HG02938 (cell line): ENCODE measurements at regions not wholly inside any gene's neighbourhood (a gene's known extent, or its start where the extent isn't known, plus 50 kb on each side); places are given as distances from the start of the nearest gene placed in this dataset.
A peak's percentile ranks its signal among the peaks of the same experiment; 100 is the strongest.

ENCODE experiments used
- ATAC-seq: cut with Tn5 transposase; IDR thresholded peaks from one replicate; pipeline ENCODE4 v1.9.1; 2021; ENCODE audit warnings: mild to moderate bottlenecking, moderate library complexity; ENCODE audit not compliant: unreplicated experiment

- no peak for ATAC-seq
Observed at GRCh38 chr4:20393486-20394100, 141.9 kb downstream of the SLIT2 start.

GRCh38 chr4:20394512-20394911, 142.8 kb downstream of the SLIT2 start:
- no peak for ATAC-seq

GRCh38 chr4:20395160-20395773, 143.6 kb downstream of the SLIT2 start:
- ATAC-seq, result no peak

GRCh38 chr4:20403290-20403689, 151.6 kb downstream of the SLIT2 start:
- ATAC-seq, result no peak

GRCh38 chr4:20403846-20404245, 152.1 kb downstream of the SLIT2 start:
- no peak for ATAC-seq

- ATAC-seq, result no peak
Observed at GRCh38 chr4:20408611-20409010, 156.9 kb downstream of the SLIT2 start.

GRCh38 chr4:20412072-20412471, 160.4 kb downstream of the SLIT2 start:
- ATAC-seq, result no peak

- no peak for ATAC-seq
Observed at GRCh38 chr4:20416800-20417199, 165.1 kb downstream of the SLIT2 start.

- peak; percentile 95 for ATAC-seq
Observed at GRCh38 chr4:20418861-20419451, 167.3 kb downstream of the SLIT2 start.

GRCh38 chr4:20420916-20421602, 169.4 kb downstream of the SLIT2 start:
- ATAC-seq, result no peak

- ATAC-seq, result no peak
Observed at GRCh38 chr4:20421603-20421985, 169.9 kb downstream of the SLIT2 start.

- ATAC-seq, result peak; percentile 77
Observed at GRCh38 chr4:20422398-20422797, 170.7 kb downstream of the SLIT2 start.

GRCh38 chr4:20423420-20423819, 171.7 kb downstream of the SLIT2 start:
- ATAC-seq, result no peak

GRCh38 chr4:20426028-20426427, 174.3 kb downstream of the SLIT2 start:
- no peak for ATAC-seq

GRCh38 chr4:20428436-20429160, 176.9 kb downstream of the SLIT2 start:
- no peak for ATAC-seq

- ATAC-seq, result no peak
Observed at GRCh38 chr4:20430259-20430941, 178.7 kb downstream of the SLIT2 start.

GRCh38 chr4:20431543-20431951, 179.8 kb downstream of the SLIT2 start:
- ATAC-seq, result no peak

- no peak for ATAC-seq
Observed at GRCh38 chr4:20432088-20432487, 180.4 kb downstream of the SLIT2 start.

GRCh38 chr4:20433097-20433705, 181.5 kb downstream of the SLIT2 start:
- ATAC-seq, result no peak

GRCh38 chr4:20440170-20440569, 188.5 kb downstream of the SLIT2 start:
- ATAC-seq, result no peak
